ENCODE measurements at regions not wholly inside any gene's neighbourhood (a gene's known extent, or its start where the extent isn't known, plus 50 kb on each side); places are given as distances from the start of the nearest gene placed in this dataset.

DNA sequence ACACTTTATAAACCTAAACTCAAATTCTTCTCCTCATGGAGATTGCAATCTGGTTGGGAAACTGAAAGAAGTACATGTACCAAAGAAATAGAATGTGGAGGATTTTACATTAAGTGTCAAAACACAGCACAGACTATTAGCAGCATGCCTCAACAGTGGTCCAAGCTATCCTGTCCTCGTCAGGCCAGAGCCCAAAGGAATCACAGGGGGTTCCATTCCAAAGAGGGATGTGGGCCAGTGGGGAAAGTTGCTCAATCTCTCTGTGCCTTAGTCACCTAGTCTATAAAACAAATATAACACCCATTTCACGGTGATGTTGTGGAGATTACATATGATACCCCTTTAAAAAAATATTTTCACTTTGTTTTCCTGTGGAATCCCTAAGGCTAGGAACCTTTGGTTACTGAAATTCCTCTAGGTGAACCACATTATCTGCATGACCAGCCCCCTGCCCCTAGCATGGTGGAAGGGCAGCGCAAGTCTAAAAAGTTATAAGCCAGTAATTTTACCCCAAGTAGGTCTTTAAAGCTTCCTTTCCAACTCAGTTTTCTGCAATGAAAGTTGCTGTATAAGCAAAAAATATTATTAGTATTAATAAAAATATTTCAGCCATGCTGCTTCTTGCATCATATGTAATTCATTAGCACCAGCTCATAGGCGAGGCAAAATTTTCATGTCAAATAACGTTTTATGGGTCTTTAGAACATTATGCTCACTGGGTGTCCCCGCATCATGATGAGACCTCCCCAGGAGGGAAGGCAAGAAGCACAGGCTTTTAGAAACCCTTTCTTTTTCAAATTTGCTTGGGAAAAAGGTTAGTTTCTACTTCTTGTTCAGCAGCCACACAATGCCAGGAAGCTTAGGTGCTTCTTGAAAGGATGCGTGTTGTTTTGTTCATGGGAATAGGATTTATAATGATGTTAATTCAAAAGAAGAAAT lies 548.8 kb upstream of the PKN2 start:
- TF ChIP-seq, protein P1, sequence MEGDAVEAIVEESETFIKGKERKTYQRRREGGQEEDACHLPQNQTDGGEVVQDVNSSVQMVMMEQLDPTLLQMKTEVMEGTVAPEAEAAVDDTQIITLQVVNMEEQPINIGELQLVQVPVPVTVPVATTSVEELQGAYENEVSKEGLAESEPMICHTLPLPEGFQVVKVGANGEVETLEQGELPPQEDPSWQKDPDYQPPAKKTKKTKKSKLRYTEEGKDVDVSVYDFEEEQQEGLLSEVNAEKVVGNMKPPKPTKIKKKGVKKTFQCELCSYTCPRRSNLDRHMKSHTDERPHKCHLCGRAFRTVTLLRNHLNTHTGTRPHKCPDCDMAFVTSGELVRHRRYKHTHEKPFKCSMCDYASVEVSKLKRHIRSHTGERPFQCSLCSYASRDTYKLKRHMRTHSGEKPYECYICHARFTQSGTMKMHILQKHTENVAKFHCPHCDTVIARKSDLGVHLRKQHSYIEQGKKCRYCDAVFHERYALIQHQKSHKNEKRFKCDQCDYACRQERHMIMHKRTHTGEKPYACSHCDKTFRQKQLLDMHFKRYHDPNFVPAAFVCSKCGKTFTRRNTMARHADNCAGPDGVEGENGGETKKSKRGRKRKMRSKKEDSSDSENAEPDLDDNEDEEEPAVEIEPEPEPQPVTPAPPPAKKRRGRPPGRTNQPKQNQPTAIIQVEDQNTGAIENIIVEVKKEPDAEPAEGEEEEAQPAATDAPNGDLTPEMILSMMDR (IDR thresholded peaks at IDR 0.05; ENCODE audit: low read length) = no peak
- no peak for TF ChIP-seq EZH2 (IDR thresholded peaks at IDR 0.05; ENCODE audit: borderline replicate concordance, low read length)

Data from OCI-LY1 (cell line).